ENCODE measurements at regions not wholly inside any gene's neighbourhood (a gene's known extent, or its start where the extent isn't known, plus 50 kb on each side); places are given as distances from the start of the nearest gene placed in this dataset.

DNA sequence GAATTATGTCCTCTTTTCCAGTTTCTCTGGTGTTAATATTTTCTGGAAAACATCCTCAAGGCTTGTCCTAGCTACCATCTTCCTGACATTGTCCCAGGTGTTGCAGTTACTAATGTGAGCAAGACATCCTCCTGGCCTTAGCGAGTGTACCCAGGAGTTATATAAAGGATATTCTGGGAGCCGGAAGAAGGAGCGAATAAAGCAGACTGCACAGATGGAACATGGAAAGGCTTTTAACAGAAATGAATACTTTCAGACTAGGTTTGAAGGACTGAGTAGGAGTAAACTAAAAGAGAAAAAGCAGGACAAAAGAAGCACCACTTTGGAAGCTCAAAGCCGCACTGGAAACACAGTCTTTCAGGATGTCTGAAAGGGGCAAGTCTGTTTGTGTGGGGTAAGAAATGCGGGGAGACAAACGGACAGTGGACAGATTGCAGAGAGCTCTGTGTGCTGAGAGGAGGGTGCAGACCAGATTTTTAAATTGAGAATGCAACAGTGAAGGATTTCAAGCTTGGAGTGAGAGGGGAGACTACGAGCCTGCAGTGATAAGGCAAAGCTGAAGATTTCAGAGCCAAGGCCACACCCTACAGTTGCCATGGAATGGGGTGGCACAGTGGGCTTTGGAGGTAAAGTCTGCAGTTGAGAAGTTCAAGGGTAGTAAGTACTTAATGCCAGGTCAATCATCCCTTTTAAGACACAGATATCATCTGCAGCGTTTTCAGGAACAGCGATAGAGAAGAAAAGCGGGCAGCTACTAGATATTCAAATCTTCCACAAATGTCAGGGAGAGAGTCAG lies 94.1 kb upstream of the TAF11L2 start:
- H3K27ac ChIP-seq (ENCODE audit: extremely low read depth, low read depth, low read length): no peak overlapping the region
- H3K9me3 ChIP-seq (replicated peaks; ENCODE audit: control insufficient read depth, insufficient read depth, low read depth, low read length): no peaks in the 10 kb centered on the region
- H3K36me3 ChIP-seq (ENCODE audit: control insufficient read depth, insufficient read depth, low read length): no peaks in the 10 kb centered on the region
- no peak for DNase-seq (ENCODE audit: extremely low read depth in 1 of 4, low spot score in 3 of 4)
- no peak overlapping the region for H3K4me2 ChIP-seq (ENCODE audit: insufficient read depth, low read length)
- in situ Hi-C loops (cut with MboI): no loop called here
- no peaks in the 10 kb centered on the region for H4K20me1 ChIP-seq (replicated peaks; ENCODE audit: control insufficient read depth, insufficient read depth, low read length)
- ATAC-seq: no peak
- FAIRE-seq: no peak
- POLR2A ChIA-PET: no interaction called here
- no peak overlapping the region for H3K4me3 ChIP-seq
- H3K27me3 ChIP-seq (ENCODE audit: control insufficient read depth in 2 of 2, insufficient read depth in 2 of 2, low read length in 2 of 2): no peaks in the 10 kb centered on the region; a peak in 1 of 5 replicates
- intact Hi-C loops (cut with micrococcal nuclease): no loop called here
- H2AFZ ChIP-seq (ENCODE audit: low read depth, low read length): no peak overlapping the region
- BruUV-seq (replicated peaks): no TSS peak
- H3K4me1 ChIP-seq (replicated peaks in 1 of 2; ENCODE audit: control insufficient read depth in 2 of 2, insufficient read depth in 2 of 2, low read length in 2 of 2): peaks cover 0 to 13% of the 10 kb centered on the region in 2 experiments; a peak in 2 of 5 replicates
- no peaks in the 10 kb centered on the region for H3K9me1 ChIP-seq (ENCODE audit: control insufficient read depth, insufficient read depth, low read length)
- TF ChIP-seq HNRNPL (IDR thresholded peaks at IDR 0.05; ENCODE audit: low read depth, low read length) (no peak), RBM34 (IDR thresholded peaks at IDR 0.05; ENCODE audit: borderline replicate concordance, insufficient read depth, low read length) (no peak), GABPB2 (CRISPR knock-in tag; conservative IDR thresholded peaks at IDR 0.05) (no peak)
- WGBS (ENCODE audit: insufficient coverage, low coverage, missing lambda C conversion rate): 8% methylated on average over 10 of the region's 10 CpGs
- H3K79me2 ChIP-seq (ENCODE audit: control insufficient read depth, insufficient read depth, low read length): no peaks in the 10 kb centered on the region
- no peak overlapping the region for H3K9ac ChIP-seq (ENCODE audit: insufficient read depth in 1 of 2, low read depth in 2 of 2, low read length in 2 of 2)
- CTCF ChIA-PET (ENCODE audit: low intra/inter-chr PET ratio): no interaction called here

DNA sequence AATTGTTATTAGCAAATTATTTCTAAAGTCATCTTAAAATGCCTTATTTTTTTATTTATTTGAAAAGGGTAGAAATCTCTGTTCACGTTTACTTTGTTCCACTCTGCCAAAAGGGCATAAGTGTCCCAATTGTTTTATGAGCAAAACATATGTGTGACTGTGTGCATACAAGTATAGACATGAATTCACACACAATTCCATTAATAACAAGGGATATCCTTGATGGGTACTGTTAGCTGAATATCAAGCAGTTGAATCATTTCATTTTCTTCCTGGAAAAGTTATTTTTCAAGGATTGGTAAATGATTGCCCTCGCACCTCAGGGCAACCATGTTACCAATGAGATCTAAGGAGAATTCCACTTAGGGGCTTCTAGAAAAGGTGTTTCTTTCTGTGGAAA lies 92.1 kb upstream of the TAF11L2 start:
- Histone ChIP-seq H3K27ac (ENCODE audit: extremely low read depth, low read depth, low read length) (no peak overlapping the region), H3K4me3 (no peak overlapping the region), H3K79me2 (ENCODE audit: control insufficient read depth, insufficient read depth, low read length) (no peaks in the 10 kb centered on the region), H4K20me1 (replicated peaks; ENCODE audit: control insufficient read depth, insufficient read depth, low read length) (no peaks in the 10 kb centered on the region), H2AFZ (ENCODE audit: low read depth, low read length) (no peak overlapping the region), H3K9ac (ENCODE audit: insufficient read depth in 1 of 2, low read depth in 2 of 2, low read length in 2 of 2) (no peak overlapping the region), H3K9me1 (ENCODE audit: control insufficient read depth, insufficient read depth, low read length) (no peaks in the 10 kb centered on the region), H3K4me2 (ENCODE audit: insufficient read depth, low read length) (no peak overlapping the region), H3K36me3 (ENCODE audit: control insufficient read depth, insufficient read depth, low read length) (no peaks in the 10 kb centered on the region), H3K4me1 (replicated peaks in 1 of 2; ENCODE audit: control insufficient read depth in 2 of 2, insufficient read depth in 2 of 2, low read length in 2 of 2) (peaks cover 0 to 5% of the 10 kb centered on the region in 2 experiments; a peak in 2 of 5 replicates), H3K9me3 (replicated peaks; ENCODE audit: control insufficient read depth, insufficient read depth, low read depth, low read length) (no peaks in the 10 kb centered on the region), H3K27me3 (ENCODE audit: control insufficient read depth in 2 of 2, insufficient read depth in 2 of 2, low read length in 2 of 2) (no peaks in the 10 kb centered on the region)
- FAIRE-seq: no peak
- intact Hi-C loops (cut with micrococcal nuclease) (no loop called here), in situ Hi-C loops (cut with MboI) (no loop called here)
- POLR2A ChIA-PET: no interaction called here
- BruUV-seq (replicated peaks): no TSS peak
- TF ChIP-seq, protein P1, sequence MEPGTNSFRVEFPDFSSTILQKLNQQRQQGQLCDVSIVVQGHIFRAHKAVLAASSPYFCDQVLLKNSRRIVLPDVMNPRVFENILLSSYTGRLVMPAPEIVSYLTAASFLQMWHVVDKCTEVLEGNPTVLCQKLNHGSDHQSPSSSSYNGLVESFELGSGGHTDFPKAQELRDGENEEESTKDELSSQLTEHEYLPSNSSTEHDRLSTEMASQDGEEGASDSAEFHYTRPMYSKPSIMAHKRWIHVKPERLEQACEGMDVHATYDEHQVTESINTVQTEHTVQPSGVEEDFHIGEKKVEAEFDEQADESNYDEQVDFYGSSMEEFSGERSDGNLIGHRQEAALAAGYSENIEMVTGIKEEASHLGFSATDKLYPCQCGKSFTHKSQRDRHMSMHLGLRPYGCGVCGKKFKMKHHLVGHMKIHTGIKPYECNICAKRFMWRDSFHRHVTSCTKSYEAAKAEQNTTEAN (CRISPR knock-in tag; IDR thresholded peaks at IDR 0.05): no peak
- no peak for TF ChIP-seq SETDB1 (IDR thresholded peaks at IDR 0.05; ENCODE audit: low read length)
- WGBS (ENCODE audit: insufficient coverage, low coverage, missing lambda C conversion rate): 12% methylated on average over 2 of the region's 2 CpGs
- ATAC-seq: no peak
- DNase-seq (ENCODE audit: extremely low read depth in 1 of 4, low spot score in 3 of 4): no peak
- CTCF ChIA-PET (ENCODE audit: low intra/inter-chr PET ratio): no interaction called here

All from K562 (cell line).